GM19438 (cell line): ENCODE measurements at regions not wholly inside any gene's neighbourhood (a gene's known extent, or its start where the extent isn't known, plus 50 kb on each side); places are given as distances from the start of the nearest gene placed in this dataset.

Experiments used
- ATAC-seq: cut with Tn5 transposase; IDR thresholded peaks from one replicate; pipeline ENCODE4 v1.9.1; 2021; ENCODE audit warnings: low read depth; ENCODE audit not compliant: unreplicated experiment

DNA sequence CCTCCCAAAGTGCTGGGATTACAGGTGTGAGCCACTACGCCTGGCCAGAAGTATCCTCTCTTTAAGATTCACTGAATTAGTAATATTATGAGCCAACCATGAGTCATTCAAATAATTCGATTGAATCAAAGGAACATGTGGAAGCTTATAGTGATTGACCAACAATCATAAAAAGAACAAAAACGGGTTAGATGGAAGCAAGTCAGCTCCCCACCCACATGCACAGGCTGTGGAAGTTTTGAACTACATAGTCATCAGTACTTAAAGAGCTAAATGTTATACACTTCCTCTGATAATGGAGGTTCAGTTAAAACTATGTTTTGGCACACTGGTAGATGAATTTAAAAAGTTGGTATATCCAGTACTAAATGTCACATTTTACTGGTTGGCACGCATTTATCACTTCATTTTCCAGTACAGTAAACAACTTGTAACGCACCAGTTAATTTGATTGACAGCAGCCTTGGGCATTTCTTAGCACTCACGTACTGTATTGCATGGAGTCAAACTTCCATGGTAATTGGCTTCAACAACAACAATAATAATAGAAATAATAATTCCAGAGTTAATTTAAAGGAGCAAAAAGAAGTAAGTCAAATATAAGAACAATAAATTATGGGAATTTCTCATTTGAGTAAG is 1107.3 kb upstream of the MAP3K7 start:
- ATAC-seq = no peak

DNA sequence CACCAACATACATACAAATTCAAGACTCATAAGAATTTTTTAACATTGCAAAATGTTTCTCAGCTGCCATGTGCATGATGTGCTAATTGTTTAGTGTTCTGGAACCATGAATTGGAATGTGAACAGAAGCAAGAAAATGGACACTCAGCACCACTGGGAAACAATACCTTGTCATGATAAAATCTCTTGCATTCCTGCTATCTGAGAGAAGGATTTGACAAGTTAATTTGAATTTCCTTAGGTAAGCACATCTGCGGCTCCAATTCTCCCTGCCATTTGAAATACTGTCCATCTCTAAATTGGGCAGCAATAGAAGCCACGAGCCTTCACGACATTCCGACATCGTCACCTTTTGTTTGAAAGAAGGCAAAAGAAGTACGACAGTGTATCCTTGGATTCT is 1104.6 kb upstream of the MAP3K7 start:
- ATAC-seq = no peak

DNA sequence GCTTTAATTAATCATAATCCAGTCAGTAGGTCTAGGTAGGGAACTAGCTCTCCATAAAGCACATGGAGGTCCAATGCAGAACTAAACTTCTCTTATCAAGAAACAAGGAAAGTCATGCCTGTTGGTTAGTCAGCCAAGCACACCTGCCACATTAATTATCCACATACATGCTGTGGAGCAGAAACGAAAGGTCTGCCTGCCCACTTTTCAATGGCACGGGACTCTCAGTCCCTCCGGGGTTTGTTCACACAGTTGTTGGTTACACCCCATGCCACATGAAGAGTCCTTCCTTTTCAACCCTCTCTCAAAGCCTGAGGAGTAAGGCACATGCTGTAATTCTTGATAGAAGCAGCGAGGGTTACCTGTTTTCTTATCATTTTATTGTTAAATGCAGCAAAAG is 1096.4 kb upstream of the MAP3K7 start:
- no peak for ATAC-seq

DNA sequence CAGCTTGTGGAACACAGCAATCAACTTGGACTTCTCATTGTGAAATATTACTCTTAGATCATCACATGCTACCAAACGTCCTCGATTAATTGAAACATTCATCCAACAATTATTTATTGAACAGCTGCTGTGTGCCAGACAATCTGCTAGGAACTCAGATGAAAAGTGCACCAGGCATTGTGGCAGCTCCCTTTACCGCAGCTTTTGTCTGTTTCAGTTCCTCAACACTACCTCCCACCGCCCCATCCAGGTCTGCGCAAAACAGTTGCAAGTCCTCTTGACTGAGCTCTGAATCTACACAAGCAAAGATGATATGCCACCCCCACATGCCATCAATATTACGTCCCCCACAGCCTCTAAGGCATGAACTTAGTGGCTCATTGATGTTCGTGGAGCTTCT is 1094.4 kb upstream of the MAP3K7 start:
- ATAC-seq = no peak

DNA sequence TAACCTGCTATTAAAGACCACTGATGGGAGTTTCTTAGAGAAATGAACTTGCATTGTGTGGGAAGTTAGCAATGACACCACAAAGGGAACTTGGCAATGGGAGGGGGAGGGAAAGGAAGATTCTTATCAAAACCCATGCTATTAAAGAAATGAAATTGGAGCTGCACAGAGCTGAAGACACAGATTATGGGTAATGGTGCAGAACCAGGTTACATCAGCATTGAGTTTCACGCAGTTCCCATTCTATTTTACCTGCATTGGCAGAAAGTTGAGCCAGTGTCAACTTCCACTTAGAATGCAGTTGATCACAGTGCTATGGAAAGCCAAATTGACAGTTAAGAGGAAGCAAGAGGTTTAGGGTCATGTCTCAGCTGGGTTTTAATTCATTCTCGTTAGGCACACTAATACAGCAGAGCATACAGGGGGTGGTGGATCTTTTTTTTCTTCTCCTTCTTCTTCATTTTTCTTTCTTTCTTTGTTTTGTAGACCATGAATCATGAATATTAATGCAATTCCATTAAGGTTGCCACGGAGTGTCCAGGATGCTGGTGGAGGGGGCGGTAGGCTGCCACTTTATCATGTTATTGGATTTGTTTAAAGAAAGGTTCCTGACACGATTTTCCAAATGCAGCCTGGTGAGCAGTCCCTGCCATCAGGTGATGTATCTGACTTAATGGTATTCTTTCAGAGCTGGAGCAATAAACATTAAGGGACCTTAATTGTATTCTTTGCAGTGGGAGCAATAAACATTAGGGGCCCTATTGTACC is 1092.0 kb upstream of the MAP3K7 start:
- no peak for ATAC-seq

DNA sequence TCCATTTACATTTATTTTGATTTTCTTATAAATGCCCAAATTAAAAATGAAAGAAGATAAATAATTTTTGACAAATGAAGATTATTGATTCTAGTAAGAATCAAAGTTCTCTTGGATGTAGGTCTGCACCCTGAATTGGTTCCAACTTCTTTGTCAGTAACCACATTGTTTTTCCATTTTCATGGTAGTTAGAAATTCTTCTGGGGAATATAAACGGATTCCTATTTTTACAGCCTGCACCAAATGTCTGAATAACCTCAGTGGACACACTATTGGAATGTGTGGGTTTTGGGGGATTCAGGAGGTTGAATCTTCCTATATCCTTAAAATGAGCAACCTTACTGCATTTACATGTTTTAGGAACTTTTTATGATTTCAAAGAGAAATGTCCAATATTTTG is 1085.3 kb upstream of the MAP3K7 start:
- ATAC-seq = no peak

DNA sequence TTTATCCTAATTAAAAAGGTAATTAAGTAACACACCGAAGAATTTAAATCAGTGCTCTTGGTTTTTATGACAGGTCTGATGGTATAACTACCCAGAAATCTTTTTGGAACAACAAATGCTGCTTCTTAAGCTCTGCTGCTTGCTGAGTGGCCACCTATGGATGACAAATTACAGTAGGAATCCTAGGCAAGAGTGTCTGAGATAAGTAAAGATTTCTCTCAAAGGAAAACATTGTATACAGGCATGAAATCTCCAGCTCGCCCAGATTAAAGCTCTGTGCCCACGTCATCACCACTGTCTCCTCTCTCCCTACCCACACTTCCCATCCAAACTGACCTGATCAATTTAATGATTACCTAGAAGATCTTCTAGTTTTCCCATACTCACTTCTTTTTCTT is 1083.0 kb upstream of the MAP3K7 start:
- no peak for ATAC-seq

DNA sequence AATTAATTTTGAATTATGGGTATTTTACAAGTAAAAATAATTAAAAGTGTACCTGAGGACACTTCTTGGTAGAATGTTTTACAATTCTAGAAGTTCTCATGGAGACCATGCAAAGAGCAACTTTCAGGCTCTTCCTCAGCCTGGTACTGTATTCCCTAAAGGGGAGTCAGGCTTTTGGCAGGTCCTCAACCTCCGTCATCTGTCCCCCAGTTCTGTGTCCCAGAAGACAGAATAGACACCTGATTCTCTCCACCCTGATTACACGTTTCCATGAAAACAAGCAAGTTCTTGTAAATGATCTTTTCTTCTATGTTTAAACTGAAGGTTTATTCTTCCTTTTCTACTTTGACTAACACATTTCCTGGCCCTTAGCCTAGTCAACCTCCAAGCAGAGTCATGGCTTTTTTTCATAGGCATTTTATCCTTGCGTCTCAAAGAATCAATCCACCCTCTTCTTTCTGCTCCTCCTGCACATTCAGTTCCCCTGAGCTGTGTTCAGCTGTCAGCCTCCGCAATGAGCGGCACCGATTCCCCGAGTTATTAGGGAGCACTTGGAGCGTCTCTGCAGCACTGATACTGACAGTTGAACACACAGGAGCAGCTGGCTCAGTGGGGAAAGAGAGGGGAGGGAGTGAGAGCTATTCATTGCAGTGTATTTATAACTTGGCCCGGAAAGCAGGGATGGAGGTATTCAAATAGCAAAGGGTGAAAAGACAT is 1082.4 kb upstream of the MAP3K7 start:
- no peak for ATAC-seq

DNA sequence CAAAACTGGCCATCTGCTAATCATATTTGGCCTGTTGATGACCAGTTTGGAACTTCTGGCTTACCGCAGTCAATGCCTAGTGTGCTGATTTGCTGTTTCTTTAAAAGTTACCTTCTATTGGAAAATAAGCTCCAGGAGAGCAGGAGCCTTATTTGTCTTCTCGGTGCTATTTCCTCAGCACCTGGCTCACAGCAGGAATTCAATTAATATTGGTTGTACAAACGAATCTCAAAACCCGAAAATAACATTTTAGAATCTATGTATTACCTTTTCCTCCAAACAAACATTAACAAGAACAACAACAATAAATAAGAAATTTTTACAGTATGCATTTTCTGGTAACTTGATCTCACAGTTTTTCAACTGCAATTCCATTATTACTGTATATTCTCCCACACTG is 1080.7 kb upstream of the MAP3K7 start:
- no peak for ATAC-seq

DNA sequence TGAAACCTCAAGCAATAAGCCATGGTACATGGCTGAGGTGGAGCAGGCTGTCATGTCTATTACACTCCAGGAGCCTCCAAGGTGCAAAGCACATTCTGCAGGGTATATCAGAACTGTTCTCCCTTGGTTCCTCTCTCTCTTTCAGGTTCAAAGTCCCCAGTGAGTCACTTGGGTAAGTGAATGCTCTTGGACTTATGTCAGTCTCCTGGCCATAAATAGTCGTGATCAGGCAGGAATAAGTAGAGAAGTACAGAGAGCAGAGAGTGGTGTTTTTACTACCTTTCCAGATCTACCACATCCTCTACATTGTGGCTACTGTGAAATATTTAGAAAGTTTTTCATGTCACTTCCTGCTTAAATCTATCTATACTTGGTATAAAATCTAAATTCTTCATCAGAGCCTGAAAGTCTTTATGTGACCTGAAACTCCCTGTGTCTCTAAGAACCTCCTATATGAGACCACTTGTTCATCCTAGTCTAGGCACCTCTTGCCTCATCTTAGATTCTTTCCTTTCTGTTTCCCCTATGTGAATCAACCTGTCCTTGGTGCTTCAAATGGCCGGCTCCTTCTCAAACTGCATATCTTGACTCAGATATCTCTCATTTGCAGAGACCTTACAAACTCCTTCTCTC is 1077.6 kb upstream of the MAP3K7 start:
- ATAC-seq = peak; percentile 69

DNA sequence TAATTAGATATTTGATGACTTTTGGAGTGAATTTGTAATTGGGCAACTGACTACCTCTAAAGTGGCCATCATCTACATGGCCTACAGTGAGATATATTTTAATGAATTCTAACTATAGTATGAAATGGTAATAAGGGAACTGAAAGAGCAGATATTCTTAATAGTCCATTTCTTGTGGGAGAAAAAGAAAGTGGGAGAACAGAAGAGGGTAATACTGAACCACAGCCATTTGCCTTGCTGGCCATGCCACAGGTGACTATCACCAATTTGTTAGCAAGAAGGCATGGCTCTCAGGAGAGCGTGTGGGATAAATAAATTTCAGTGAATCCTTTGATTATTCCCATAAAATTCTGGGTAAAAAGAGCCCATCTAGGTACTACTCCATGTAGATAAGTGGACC is 1074.0 kb upstream of the MAP3K7 start:
- ATAC-seq = no peak

DNA sequence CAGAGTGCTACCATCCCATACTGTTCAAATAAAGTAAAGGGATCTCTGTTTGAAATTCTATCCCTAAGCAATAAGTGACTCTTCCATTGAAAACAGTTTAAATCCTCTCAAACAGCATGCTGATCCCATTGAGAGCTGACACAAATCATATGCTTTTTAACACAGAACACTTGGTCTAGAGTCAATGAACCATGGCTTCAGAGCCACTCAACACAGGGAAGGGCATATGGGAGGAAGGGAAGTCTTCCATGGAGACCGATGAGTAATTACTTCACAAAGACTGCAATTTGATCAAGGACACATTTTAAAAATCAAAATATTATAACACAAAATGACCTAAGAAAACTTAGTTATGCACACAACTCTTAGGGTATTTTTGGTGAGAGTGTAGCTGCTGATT is 1073.0 kb upstream of the MAP3K7 start:
- ATAC-seq = no peak

DNA sequence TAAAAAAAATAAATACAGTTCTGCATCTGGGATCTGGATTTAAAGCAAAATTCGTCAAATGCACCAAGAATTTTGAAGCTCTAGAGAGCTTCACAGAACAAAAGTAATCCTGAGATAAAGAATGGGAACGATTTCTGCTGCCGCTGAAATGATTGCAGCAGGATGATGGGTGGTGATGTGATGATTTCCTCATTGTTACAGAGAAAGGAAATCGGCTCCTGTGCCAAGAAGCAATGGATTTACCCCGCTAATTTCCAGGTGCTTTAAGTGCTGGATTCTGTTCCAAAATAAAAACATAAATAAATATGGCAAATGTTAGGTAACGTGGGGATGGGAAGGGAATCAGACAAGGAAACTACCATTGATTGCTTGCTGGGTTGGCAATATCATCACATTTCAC is 1067.9 kb upstream of the MAP3K7 start:
- no peak for ATAC-seq

DNA sequence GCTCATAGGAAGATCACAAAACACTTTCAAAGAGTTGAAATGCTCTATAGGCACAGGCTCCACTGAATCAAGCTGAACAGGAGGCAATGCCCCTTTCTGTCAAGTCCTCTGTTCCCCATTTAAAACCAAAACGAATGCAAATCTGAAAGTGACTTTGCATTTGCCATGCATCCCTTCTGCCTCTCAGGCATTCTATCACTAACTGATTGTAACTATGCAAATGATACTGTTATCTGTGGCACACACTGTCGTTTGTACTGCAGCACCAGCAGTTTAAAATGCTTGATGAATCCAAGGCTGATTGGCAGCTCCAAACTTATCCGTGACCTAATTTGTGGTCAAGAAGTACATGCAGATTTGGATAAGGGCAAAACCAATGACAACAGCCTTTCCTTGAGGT is 1067.5 kb upstream of the MAP3K7 start:
- no peak for ATAC-seq

DNA sequence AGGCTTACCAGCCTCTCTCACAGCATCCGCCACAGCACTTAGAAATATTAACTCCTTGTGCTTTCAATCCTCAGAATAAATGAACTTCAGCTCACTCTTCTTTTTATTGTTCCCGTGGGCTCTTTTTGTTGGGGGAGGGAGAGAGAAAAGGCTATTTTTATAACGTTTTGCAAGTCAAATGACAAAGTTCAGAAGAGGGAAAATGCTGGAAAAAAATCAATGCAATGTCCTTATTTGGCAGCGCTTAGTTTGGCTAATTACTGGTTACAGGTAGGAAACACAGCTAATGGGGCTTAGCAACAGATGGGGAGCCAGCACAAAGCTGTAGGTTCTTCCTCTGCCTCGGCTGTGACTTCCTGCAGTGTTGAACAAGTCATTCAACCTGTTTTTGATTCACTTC is 1067.0 kb upstream of the MAP3K7 start:
- no peak for ATAC-seq

DNA sequence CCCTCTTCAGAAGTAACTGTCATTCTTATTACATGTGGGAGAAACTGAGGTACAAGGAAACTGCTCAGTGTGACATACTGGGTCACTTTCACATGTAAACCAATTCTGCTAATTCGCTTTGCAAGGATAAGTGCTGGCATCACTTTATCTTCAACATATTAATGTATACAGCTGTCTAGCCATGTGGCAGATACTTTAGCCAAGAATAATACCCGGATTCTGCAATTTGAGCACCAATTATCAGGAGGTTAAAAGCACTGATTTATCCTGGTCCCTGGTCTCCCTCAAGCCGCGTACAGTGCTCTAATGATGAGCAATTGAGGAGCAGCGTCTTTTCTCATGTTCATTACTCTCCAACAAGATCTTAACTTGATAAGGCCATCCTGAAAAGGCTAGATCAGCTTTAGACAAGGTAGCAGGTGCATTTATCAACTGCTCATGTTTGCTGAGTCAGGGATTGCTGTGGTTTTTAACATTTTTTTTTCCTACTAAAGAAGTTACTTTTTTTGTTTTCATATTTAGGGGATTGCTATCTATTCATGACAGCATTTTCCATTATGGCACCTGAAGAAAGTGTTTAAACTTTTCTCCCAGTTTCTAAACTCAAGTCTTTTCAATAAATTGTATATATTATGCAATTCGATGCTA is 1066.3 kb upstream of the MAP3K7 start:
- ATAC-seq = no peak

DNA sequence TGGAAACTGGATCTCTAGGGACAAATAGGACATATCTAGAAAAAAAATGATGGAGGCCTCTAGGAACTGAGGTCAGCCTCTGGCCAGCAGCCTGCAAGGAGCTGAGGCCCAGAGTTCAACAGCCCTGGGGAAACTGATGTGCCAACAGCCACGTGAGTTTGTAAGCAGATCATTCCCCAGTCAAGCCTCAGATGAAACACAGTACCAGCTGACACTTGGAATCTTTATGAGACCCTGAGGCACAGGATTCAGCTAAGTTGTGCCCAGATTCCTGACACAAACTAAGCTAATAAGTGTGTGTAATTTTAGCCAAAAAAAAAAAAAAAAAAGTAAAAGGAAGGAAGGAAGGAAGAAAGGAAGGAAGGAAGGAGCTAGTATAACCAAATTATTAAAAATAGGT is 1059.8 kb upstream of the MAP3K7 start:
- ATAC-seq = no peak

DNA sequence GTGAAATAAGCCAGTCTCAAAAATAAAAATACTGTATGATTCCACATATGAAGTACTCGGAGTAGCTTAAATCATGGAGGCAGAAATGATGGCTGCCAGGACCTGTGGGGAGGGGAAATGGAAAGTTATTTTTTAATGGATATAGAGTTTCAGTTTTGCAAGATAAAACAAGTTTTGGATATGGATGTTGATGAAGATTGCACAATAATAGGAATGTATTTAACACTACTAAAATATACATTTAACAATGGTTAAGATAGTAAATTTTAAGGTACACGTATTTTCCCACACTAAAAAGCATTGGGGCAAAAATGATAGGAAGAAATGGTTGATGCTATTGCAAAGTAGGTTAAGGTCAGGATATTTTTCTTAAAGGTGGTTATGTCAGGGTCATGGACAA is 1058.9 kb upstream of the MAP3K7 start:
- no peak for ATAC-seq

DNA sequence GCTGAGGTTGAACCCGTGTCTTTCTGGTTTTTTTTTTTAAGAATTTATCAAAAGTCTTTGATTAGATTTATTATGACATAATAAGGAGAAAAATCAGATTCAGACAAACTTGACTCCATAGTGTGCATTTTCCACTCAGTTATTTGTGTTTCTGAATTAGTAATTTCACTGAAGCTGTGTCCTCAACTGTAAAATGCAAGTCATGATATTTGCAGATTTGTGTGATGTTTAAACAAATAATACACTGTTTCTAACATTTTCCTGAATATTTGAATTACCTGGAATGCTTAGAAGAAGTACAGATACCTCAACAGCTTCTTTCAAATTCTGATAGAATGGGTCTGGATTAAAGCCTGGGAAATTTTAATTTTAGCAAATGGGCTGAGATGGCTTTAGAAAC is 1050.3 kb upstream of the MAP3K7 start:
- ATAC-seq = no peak

DNA sequence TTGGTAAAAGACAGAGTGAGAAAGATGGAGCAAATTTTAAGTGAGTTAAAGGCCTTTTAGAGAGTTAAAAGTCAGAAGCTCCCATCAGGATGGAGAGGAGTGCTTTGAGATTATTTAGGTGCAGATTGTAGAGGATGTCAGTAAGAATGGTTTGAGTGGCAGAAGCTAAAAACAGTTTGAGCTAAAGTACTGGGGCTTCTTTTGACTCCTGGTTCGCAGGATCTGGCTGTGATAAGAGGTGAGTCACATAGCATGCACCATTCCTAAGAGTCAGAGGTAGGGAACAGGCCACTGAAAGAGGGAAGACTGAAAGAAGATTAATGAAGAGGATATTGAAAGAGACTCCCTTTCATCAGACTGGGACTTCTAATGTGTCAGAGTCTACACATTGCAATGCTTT is 1047.9 kb upstream of the MAP3K7 start:
- no peak for ATAC-seq
